Non-pigmented ciliary epithelial cell (primary cell): ENCODE measurements at regions not wholly inside any gene's neighbourhood (a gene's known extent, or its start where the extent isn't known, plus 50 kb on each side); places are given as distances from the start of the nearest gene placed in this dataset.
A peak's percentile ranks its signal among the peaks of the same experiment; 100 is the strongest.

ENCODE experiments used
- DNase-seq: peaks from one replicate; pipeline ENCODE4 v3.0.0-alpha.2; 2010; ENCODE audit warnings: low read depth

GRCh38 chrX:39893417-39894338 lies 204.1 kb downstream of the BCOR start:
- no peak for DNase-seq

DNA sequence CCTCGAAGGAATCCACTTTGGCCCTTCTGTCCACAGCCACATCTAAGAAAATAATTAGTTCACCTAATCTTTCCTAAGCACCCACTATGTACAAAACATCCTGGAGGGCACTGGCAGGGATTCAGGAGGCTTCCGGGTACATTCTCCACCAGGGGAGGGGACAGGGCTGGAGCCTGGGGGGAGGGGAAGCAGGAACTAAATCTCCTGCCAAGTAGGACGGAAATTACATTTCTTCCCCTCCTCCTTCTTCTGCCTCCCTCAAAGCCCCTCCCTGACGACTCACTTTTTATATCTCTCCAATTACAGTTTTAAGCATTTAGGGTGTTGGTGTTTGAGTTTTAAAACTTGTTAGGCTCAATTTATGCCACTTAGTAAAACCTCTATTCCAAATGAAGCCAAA lies 203.1 kb downstream of the BCOR start:
- DNase-seq = no peak

- DNase-seq = no peak
These were observed 202.3 kb downstream of the BCOR start for GRCh38 chrX:39895218-39896110.

DNA sequence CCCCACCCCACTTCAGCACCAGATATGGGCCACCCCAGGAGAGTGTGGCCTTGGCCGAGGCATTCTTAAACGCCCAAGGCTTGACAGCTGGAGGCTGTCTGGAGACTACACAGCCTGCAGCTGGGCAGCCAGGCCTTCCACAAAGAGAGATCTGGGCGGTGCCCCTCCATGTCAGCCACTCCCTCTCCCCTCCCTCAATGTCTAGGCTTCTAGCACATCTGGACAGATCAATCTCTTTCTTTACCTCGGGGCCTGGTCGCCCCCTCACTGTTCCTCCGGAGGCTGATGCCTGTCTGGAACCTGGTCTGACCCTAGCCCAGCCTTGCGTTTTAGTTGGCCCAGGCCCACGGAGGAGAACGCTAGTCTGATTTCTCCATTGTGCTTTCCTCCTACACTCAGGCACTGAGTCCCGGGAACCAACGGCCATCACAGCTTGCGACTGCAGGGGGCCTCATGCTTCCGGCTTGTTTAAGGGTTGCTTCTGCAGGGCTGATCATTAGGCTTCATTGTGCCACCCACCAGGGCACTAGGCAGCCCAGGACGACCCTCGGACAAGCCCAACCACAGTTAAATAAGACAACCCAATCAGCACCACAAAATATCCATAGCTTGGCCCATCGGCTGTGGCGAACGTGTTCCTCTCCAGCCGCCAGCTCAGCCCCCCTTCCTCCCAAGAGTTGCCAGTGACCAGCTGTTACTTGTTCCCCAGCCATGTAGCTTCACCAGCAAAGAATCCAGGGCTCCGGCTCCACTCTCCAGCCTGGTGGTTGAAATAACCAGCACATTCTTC lies 200.6 kb downstream of the BCOR start:
- peak; percentile 31 for DNase-seq

- no peak for DNase-seq
These were observed 200.0 kb downstream of the BCOR start for GRCh38 chrX:39897741-39898097.

- no peak for DNase-seq
These were observed 199.6 kb downstream of the BCOR start for GRCh38 chrX:39898147-39898546.

DNA sequence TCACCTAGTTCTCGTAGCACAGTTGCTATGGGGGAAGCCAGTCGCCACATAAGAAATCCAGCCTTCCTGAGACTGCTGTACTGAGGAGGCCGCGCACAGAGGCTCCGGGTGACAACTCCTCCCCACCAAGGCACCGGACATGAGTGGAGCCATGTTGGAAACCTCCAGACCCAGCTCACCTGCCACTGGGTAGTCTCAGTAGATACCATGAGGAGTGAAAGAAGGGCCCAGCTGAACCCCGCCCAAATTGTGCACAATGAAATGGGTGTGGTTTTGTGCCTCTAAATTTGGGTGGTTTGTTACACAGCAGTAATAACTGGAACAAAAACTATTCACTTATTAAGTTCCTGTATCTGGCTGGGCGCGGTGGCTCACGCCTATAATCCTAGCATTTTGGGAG lies 198.7 kb downstream of the BCOR start:
- no peak for DNase-seq

DNA sequence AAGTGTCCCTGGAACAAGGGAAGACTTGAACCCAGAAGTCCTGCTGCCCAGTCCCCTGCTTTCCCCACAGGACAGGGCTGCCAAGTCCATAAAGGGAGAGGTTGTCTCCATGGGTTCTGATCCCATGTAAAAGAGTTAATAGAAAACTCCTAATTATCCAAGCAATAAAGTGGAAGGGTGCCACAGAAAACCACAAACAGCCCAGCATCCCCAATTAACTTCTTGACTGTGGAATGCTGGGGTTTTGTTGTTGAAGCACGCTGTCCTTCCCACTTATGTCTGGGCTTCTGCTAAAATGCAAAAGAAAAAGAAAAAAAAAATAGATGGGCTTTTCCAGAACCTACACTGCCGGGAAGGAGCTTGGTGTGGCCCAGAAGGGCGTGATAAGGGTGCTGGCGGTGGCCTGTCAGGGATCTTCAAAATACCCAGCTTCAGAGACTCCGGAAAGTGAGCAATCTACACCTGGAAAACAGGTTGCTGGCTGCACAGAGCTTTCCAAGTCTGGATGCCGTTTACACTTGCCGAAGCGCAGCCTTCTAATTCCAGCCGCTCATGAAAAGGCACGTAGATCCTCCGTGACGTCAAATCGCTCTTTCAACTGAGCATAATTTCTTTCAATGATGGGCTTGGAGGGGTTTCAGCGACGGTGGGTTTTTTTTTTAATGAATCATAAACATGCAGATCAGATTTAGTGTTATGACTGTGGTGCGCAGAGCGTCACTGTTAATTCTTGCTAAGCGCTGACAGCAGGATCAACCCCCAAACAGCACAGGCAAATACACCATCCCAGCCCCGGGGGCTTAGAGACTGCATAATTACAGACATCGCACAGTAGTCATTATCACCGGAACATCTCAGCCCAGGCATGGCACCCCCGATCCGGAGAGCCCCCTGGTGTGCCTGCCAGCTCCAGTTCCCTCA lies 197.6 kb downstream of the BCOR start:
- DNase-seq = no peak

DNA sequence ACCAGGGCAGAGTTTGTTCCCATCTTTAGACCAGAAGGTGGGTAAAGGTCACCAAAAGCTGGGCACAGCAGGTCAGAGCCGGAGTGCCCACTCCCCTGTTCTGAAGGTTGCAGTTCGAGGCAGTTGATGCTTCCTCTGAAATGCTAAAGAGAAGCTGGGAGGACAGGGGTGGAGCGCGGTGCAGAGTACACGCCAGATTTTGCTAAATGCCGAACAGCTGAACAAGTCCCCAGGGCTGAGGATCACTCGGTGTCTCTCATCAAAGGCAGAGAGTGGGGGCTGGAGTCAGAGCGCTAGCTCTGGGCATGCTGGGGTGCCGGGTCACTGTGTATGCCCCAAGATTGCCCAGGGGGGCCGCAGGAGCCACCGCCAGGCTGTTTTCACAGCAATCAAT lies 197.0 kb downstream of the BCOR start:
- DNase-seq = no peak

GRCh38 chrX:39903343-39903742 lies 194.4 kb downstream of the BCOR start:
- DNase-seq = peak; percentile 32

DNA sequence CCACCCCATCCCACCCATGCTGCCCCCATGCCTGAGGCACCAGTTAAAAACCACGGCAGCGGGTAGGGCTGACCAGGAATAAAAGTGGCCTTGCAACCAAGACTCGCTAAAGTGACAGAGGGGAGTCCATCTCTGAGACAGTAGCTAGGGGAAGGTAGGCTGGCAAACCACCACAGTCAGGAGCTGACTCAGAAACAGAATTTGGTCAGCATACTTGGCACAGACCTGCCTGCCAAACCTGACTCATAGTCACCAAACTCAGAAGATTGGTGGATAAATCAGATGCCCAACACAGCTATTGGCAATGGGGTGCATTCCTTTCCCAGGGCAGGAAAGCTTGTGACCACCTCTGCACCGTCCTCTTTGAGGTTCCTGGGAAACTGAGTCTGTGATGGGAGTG lies 193.8 kb downstream of the BCOR start:
- no peak for DNase-seq

GRCh38 chrX:39904816-39905537 lies 192.8 kb downstream of the BCOR start:
- no peak for DNase-seq

GRCh38 chrX:39905538-39905891 lies 192.2 kb downstream of the BCOR start:
- no peak for DNase-seq

DNA sequence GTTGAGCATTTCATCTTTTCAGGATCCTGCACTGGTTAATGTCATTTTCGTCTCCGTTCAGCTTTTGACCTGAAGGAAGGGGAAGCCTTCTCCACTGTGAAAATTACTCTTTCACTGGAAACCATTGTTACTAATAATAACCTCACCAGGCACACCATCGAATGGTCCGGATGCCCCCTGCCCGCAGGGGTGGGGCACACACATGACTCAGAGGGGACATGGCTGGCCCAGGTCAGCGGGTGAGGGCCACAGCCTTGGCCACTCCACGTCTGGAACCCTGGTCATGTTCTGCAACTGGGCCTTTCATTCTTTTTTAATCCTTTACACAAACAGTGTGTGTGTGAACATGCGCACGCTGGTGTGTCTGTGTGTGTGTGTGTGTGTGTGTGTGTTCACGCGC lies 191.8 kb downstream of the BCOR start:
- no peak for DNase-seq

DNA sequence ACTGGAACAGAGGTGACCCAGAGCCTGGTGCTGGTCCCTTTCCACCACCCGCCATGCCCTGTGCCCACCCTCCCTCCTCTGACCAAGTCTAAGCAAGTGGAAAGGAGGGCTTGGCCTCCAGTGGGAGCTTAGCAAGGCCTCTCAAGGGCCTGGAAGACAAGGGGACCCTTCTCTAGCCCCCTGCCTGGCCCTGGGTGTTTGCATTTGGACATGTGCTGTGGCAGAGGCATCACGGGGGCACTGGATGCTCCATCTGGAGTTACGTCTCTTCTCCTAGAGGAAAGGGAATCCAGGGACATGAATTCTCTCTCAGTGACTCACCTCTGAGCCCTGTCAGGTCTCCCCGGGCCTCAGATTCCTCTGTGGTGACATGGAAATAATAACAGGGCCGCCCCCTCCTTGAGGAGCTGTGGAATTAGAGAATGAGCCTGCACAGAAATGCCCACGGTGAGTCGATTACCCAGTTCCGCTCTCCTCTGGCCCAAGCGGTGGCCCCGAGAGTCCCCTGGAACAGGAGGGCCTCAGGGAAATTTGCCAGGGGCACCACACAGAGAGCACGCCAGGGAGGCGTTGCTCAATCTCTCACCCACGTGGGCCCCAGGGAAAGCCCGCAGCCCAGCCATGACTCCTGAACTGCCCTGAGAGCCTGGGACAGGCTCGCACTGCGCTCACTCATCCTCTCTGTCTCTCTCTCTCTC lies 189.6 kb downstream of the BCOR start:
- DNase-seq = peak; percentile 76

- no peak for DNase-seq
These were observed 187.8 kb downstream of the BCOR start for GRCh38 chrX:39909996-39910395.

GRCh38 chrX:39910651-39911050 lies 187.1 kb downstream of the BCOR start:
- DNase-seq = no peak

DNA sequence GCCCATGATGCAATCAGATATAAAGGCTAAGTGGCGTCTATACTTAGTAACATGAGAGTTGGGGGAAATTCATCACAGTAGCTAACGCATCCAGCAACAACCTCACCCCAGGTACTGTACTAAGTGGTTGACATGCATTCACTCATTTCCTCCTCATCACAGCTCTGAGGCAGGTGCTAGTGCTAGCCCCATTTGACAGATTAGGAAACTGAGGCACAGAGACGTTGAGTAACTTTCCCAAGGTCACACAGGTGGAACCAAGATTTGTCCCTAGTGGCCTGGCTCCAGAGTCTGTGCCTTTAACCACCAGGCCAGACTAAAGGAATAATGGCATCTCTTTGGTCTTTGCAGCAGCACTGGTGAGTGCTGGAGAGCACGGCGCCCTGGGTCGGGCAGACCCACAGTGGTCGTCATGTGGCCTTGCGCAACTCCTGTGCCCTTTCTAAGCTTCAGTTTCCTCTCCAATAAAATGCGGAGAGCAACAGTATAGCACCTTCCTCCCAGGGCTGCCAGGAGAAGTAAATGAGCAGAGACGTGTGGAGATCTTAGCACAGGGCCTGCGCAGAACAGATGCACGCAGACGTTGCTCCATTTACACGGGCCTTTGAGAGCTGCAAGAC lies 186.4 kb downstream of the BCOR start:
- no peak for DNase-seq

DNA sequence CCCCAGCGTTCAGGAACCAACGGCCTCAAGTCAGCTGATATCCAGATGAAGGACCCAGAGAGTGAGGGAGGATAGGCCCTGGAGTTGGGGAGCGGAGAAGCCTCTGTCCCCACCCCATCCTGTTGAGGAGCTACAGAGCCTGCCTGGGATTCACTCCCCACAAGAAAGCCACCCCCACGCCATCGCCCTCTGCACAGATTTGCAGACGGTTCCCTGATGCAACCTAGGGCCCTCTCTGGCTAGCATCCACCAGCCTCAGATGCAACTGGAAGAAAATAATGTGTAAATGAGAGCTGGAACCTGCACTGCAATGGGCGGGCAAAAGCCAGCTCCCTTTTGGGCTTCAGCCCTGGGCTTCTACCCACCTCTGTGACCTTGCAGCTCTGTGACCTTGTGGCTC lies 185.6 kb downstream of the BCOR start:
- DNase-seq = no peak

GRCh38 chrX:39915081-39915480 lies 182.7 kb downstream of the BCOR start:
- no peak for DNase-seq
